ENCODE measurements at regions not wholly inside any gene's neighbourhood (a gene's known extent, or its start where the extent isn't known, plus 50 kb on each side); places are given as distances from the start of the nearest gene placed in this dataset.
A peak's percentile ranks its signal among the peaks of the same experiment; 100 is the strongest.
"Not testable (repeated sequence)": the region's sequence is repeated elsewhere in the genome, so short reads cannot be mapped to it uniquely, and the experiment has no call there.

- H3K4me3 ChIP-seq (ENCODE audit: low read length in 2 of 2); H3K36me3 Mint-ChIP-seq; H3K4me1 Mint-ChIP-seq; CTCF ChIA-PET (ENCODE audit: partially characterized antibody); H3K36me3 ChIP-seq (ENCODE audit: insufficient read depth, low read length); H3K27ac Mint-ChIP-seq; H3K4me3 Mint-ChIP-seq; H3K27me3 Mint-ChIP-seq; H3K27ac ChIP-seq (ENCODE audit: low read depth, low read length); H3K27me3 ChIP-seq (ENCODE audit: insufficient read depth, low read length); H3K9me3 ChIP-seq (ENCODE audit: control insufficient read depth in 1 of 2, low read length in 2 of 2); DNase-seq; POLR2A ChIA-PET (ENCODE audit: partially characterized antibody); H3K4me1 ChIP-seq (ENCODE audit: insufficient read depth, low read length): not testable (repeated sequence)
- peaks cover 1 to 14% (median 4%) of the 10 kb centered on the region in 8 donors for H3K9me3 Mint-ChIP-seq
- intact Hi-C loops (cut with micrococcal nuclease), result loop anchor here (5.0 kb wide), 1 partner anchor 337 kb away; no protein-coding TSS in a partner anchor
Observed at GRCh38 chr17:16874216-16874615, 97.7 kb downstream of the TNFRSF13B start.

GRCh38 chr17:16873174-16874035 lies 98.5 kb downstream of the TNFRSF13B start:
- H3K36me3 Mint-ChIP-seq, result no peaks in the 10 kb centered on the region
- POLR2A ChIA-PET (ENCODE audit: partially characterized antibody), result no interaction called here
- peak in 3 of 5 donors; percentile 2 to 16 (median 10) for DNase-seq
- intact Hi-C loops (cut with micrococcal nuclease), result loop anchor here (5.0 kb wide), 1 partner anchor 336 kb away; no protein-coding TSS in a partner anchor
- H3K4me3 ChIP-seq (ENCODE audit: low read length in 2 of 2), result no peak overlapping the region
- no peaks in the 10 kb centered on the region for H3K9me3 ChIP-seq (ENCODE audit: control insufficient read depth in 1 of 2, low read length in 2 of 2)
- peaks cover 1 to 14% (median 4%) of the 10 kb centered on the region in 8 donors for H3K9me3 Mint-ChIP-seq
- H3K4me1 ChIP-seq (ENCODE audit: insufficient read depth, low read length), result no peaks in the 10 kb centered on the region
- H3K4me3 Mint-ChIP-seq, result no peak overlapping the region
- CTCF ChIA-PET (ENCODE audit: partially characterized antibody), result no interaction called here
- H3K27me3 ChIP-seq (ENCODE audit: insufficient read depth, low read length), result no peaks in the 10 kb centered on the region
- no peaks in the 10 kb centered on the region for H3K4me1 Mint-ChIP-seq
- no peak overlapping the region for H3K27ac ChIP-seq (ENCODE audit: low read depth, low read length)
- H3K36me3 ChIP-seq (ENCODE audit: insufficient read depth, low read length), result no peaks in the 10 kb centered on the region
- H3K27me3 Mint-ChIP-seq, result peaks cover 2 to 4% of the 10 kb centered on the region in 2 donors
- no peak overlapping the region for H3K27ac Mint-ChIP-seq

- Mint-ChIP-seq H3K27ac (no peak overlapping the region), H3K9me3 (peaks cover 0 to 7% (median 3%) of the 10 kb centered on the region in 8 donors), H3K4me1 (no peaks in the 10 kb centered on the region), H3K27me3 (peaks cover 2 to 4% of the 10 kb centered on the region in 2 donors), H3K4me3 (no peak overlapping the region), H3K36me3 (no peaks in the 10 kb centered on the region)
- no peaks in the 10 kb centered on the region for H3K4me1 ChIP-seq (ENCODE audit: insufficient read depth, low read length)
- no peaks in the 10 kb centered on the region for H3K9me3 ChIP-seq (ENCODE audit: control insufficient read depth in 1 of 2, low read length in 2 of 2)
- POLR2A ChIA-PET (ENCODE audit: partially characterized antibody), result no interaction called here
- no peak overlapping the region for H3K4me3 ChIP-seq (ENCODE audit: low read length in 2 of 2)
- H3K27me3 ChIP-seq (ENCODE audit: insufficient read depth, low read length), result no peaks in the 10 kb centered on the region
- intact Hi-C loops (cut with micrococcal nuclease), result loop anchor here (5.0 kb wide), 1 partner anchor 335 kb away; no protein-coding TSS in a partner anchor
- no peak for DNase-seq
- H3K36me3 ChIP-seq (ENCODE audit: insufficient read depth, low read length), result no peaks in the 10 kb centered on the region
- CTCF ChIA-PET (ENCODE audit: partially characterized antibody), result no interaction called here
- H3K27ac ChIP-seq (ENCODE audit: low read depth, low read length), result no peak overlapping the region
Observed at GRCh38 chr17:16872351-16873173, 99.4 kb downstream of the TNFRSF13B start.

GRCh38 chr17:16871446-16872190 lies 100.3 kb downstream of the TNFRSF13B start:
- H3K9me3 Mint-ChIP-seq; H3K36me3 ChIP-seq (ENCODE audit: insufficient read depth, low read length); H3K9me3 ChIP-seq (ENCODE audit: control insufficient read depth in 1 of 2, low read length in 2 of 2); H3K4me3 ChIP-seq (ENCODE audit: low read length in 2 of 2); H3K27ac Mint-ChIP-seq; H3K27me3 Mint-ChIP-seq; DNase-seq; H3K4me1 ChIP-seq (ENCODE audit: insufficient read depth, low read length); CTCF ChIA-PET (ENCODE audit: partially characterized antibody); H3K27me3 ChIP-seq (ENCODE audit: insufficient read depth, low read length); H3K27ac ChIP-seq (ENCODE audit: low read depth, low read length); H3K36me3 Mint-ChIP-seq; H3K4me3 Mint-ChIP-seq; H3K4me1 Mint-ChIP-seq; POLR2A ChIA-PET (ENCODE audit: partially characterized antibody): not testable (repeated sequence)
- intact Hi-C loops (cut with micrococcal nuclease), result loop anchor here (5.0 kb wide), 1 partner anchor 334 kb away; no protein-coding TSS in a partner anchor

GRCh38 chr17:16870253-16871245 lies 101.4 kb downstream of the TNFRSF13B start:
- Mint-ChIP-seq H3K4me3 (no peak overlapping the region), H3K27me3 (peaks cover 0 to 2% of the 10 kb centered on the region in 2 donors)
- DNase-seq, result no peak

GRCh38 chr17:16869531-16870252 lies 102.2 kb downstream of the TNFRSF13B start:
- H3K36me3 Mint-ChIP-seq; CTCF ChIA-PET (ENCODE audit: partially characterized antibody); H3K9me3 ChIP-seq (ENCODE audit: control insufficient read depth in 1 of 2, low read length in 2 of 2); H3K4me1 ChIP-seq (ENCODE audit: insufficient read depth, low read length); POLR2A ChIA-PET (ENCODE audit: partially characterized antibody); DNase-seq; H3K27ac ChIP-seq (ENCODE audit: low read depth, low read length); H3K4me1 Mint-ChIP-seq; H3K36me3 ChIP-seq (ENCODE audit: insufficient read depth, low read length); H3K9me3 Mint-ChIP-seq; H3K4me3 Mint-ChIP-seq; H3K4me3 ChIP-seq (ENCODE audit: low read length in 2 of 2); H3K27me3 Mint-ChIP-seq; H3K27me3 ChIP-seq (ENCODE audit: insufficient read depth, low read length): not testable (repeated sequence)
- intact Hi-C loops (cut with micrococcal nuclease), result loop anchor here (5.0 kb wide), 1 partner anchor 332 kb away; no protein-coding TSS in a partner anchor
- peak overlapping the region in 1 of 7 donors; percentile 68 for H3K27ac Mint-ChIP-seq

More at GRCh38 chr17:16870253-16871245, 101.4 kb downstream of the TNFRSF13B start:
- H3K36me3 Mint-ChIP-seq, result no peaks in the 10 kb centered on the region
- no peaks in the 10 kb centered on the region for H3K27me3 ChIP-seq (ENCODE audit: insufficient read depth, low read length)
- no peaks in the 10 kb centered on the region for H3K36me3 ChIP-seq (ENCODE audit: insufficient read depth, low read length)
- peak overlapping the region in 1 of 7 donors; percentile 27 for H3K27ac Mint-ChIP-seq
- peaks cover 0 to 1% (median 0%) of the 10 kb centered on the region in 8 donors for H3K9me3 Mint-ChIP-seq
- H3K4me1 Mint-ChIP-seq, result no peaks in the 10 kb centered on the region
- no peaks in the 10 kb centered on the region for H3K9me3 ChIP-seq (ENCODE audit: control insufficient read depth in 1 of 2, low read length in 2 of 2)
- POLR2A ChIA-PET (ENCODE audit: partially characterized antibody), result no interaction called here
- H3K4me1 ChIP-seq (ENCODE audit: insufficient read depth, low read length), result no peaks in the 10 kb centered on the region
- no peak overlapping the region for H3K4me3 ChIP-seq (ENCODE audit: low read length in 2 of 2)
- intact Hi-C loops (cut with micrococcal nuclease), result loop anchor here (5.0 kb wide), 1 partner anchor 333 kb away; no protein-coding TSS in a partner anchor
- no peak overlapping the region for H3K27ac ChIP-seq (ENCODE audit: low read depth, low read length)
- CTCF ChIA-PET (ENCODE audit: partially characterized antibody), result no interaction called here
